SH-SY5Y (cell line): ENCODE measurements at regions not wholly inside any gene's neighbourhood (a gene's known extent, or its start where the extent isn't known, plus 50 kb on each side); places are given as distances from the start of the nearest gene placed in this dataset.

Experiments
- GATA2 ChIP-seq: IDR thresholded peaks from 2 replicates; pipeline ENCODE4 v1.6.1; 2011; ENCODE audit warnings: mild to moderate bottlenecking, low read depth, low read length
- GATA3 ChIP-seq: IDR thresholded peaks from 2 replicates; pipeline ENCODE4 v1.6.1; 2011; ENCODE audit warnings: low read depth, mild to moderate bottlenecking, low read length, moderate library complexity

- TF ChIP-seq GATA2 (no peak), GATA3 (no peak)
Observed at GRCh38 chr11:25901415-25901814, 430.5 kb upstream of the ANO3 start.
